ACC112 (cell line): ENCODE measurements at regions not wholly inside any gene's neighbourhood (a gene's known extent, or its start where the extent isn't known, plus 50 kb on each side); places are given as distances from the start of the nearest gene placed in this dataset.

Experiments
- H2AFZ ChIP-seq: fragments of 200-600 bp; sonication (generic); one replicate; pipeline ENCODE4 v1.6.0; 2017; ENCODE audit warnings: antibody characterized with exemption, low read length; ENCODE audit not compliant: unreplicated experiment
- H3K27ac ChIP-seq: fragments of 200-600 bp; sonication (generic); 2 replicates; pipeline ENCODE4 v1.5.1; 2014; ENCODE audit warnings: low read depth, mild to moderate bottlenecking, antibody characterized with exemption, low read length, moderate library complexity
- H3K27me3 ChIP-seq: fragments of 200-600 bp; sonication (generic); 2 replicates; pipeline ENCODE4 v1.6.1; 2014; ENCODE audit warnings: mild to moderate bottlenecking, antibody characterized with exemption, low read length, moderate library complexity, mixed read lengths; ENCODE audit not compliant: insufficient read depth
- H3K36me3 ChIP-seq: fragments of 200-600 bp; sonication (generic); 2 replicates; pipeline ENCODE4 v1.6.1; 2016; ENCODE audit warnings: mild to moderate bottlenecking, antibody characterized with exemption, low read length, moderate library complexity, mixed read lengths; ENCODE audit not compliant: insufficient read depth
- H3K4me1 ChIP-seq: fragments of 200-600 bp; sonication (generic); one replicate; pipeline ENCODE4 v1.6.1; 2016; ENCODE audit warnings: low read length, mixed read lengths; ENCODE audit not compliant: insufficient read depth, unreplicated experiment, control insufficient read depth
- H3K4me3 ChIP-seq: fragments of 200-600 bp; sonication (generic); 2 replicates; pipeline ENCODE4 v1.5.1; 2014; ENCODE audit warnings: mild to moderate bottlenecking, low read depth, low read length
- H3K79me2 ChIP-seq: fragments of 200-600 bp; sonication (generic); one replicate; pipeline ENCODE4 v1.6.0; 2016; ENCODE audit warnings: low read length; ENCODE audit not compliant: control insufficient read depth, unreplicated experiment, insufficient read depth

- Histone ChIP-seq H2AFZ (no peak overlapping the region), H3K4me1 (no peaks in the 10 kb centered on the region), H3K79me2 (no peaks in the 10 kb centered on the region), H3K27me3 (no peaks in the 10 kb centered on the region), H3K4me3 (no peak overlapping the region), H3K36me3 (no peaks in the 10 kb centered on the region), H3K27ac (no peak overlapping the region)
These were observed 111.8 kb upstream of the CNTNAP2 start for GRCh38 chr7:146004805-146005204.

DNA sequence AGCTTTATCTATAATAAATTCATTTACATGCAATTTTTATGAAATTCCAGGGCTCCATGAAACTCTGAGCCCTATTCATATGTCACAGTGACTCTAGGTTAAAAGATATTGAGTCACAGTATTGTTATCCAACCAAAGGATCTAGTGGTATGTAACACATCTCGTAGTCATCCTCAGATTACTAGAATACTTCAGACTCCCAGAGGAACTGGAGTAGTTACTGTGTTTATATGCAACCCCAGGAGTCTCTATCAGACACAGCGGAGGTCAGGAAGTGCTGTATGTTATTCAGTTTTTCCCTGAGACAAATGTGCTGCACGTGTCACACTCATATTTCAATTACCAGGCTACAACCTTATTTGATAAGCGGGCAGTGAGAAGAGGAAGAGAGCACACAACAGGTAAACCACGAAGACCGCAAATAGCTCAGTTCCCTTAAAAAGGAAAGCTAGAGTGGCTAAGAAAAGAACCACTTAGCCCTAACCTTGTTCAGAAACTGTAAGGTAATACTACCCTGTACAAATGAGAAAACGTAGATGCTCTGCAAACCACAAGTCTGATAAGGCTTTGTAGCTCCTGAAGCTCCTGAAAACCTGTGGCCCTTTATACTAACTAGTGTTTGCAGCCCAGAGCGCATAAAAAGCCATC is 114.0 kb upstream of the CNTNAP2 start:
- Histone ChIP-seq H3K27me3 (no peaks in the 10 kb centered on the region), H3K36me3 (no peaks in the 10 kb centered on the region), H3K79me2 (no peaks in the 10 kb centered on the region), H3K27ac (no peak overlapping the region), H3K4me3 (no peak overlapping the region), H2AFZ (no peak overlapping the region), H3K4me1 (no peaks in the 10 kb centered on the region)

DNA sequence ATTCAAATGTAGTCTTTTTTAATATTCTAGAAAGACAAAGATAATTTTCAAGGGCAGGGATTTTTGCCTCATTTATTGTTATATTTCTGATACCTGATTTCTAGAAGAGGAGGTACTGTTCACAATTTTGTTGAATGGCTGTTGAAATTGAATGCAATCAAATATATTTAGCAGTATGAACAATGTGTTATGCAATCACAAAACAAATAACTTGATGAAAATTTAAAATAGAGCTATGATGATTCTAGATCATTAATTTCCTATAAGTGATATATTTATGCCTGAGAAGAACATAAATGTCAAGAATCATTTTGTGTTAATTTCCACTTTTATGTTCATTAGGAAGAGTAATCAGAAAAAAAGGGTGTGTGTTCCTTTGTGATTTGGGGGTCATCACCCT is 114.6 kb upstream of the CNTNAP2 start:
- H3K79me2 ChIP-seq: no peaks in the 10 kb centered on the region
- H2AFZ ChIP-seq: no peak overlapping the region

DNA sequence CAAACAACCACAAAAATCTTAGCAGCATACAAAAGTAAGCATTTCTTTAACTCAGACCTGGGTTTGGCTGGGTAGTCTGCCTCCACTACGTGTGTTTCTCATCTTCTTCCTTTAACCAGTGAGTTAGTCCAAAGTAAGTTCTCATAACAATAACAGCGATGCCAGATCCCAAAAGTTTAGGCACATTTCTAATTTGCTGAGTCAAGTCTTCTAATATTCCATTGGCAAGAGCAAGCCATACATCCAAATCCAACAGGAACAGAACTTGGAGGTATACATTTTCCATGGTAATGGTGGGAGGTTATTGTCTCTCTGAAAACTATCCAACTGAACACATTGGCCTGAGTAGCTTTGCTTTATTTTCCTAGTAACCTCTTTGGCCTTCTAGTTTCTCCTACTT is 115.7 kb upstream of the CNTNAP2 start:
- Histone ChIP-seq H3K36me3 (no peaks in the 10 kb centered on the region), H3K79me2 (no peaks in the 10 kb centered on the region), H3K27me3 (no peaks in the 10 kb centered on the region), H3K4me1 (no peaks in the 10 kb centered on the region), H3K27ac (no peak overlapping the region), H2AFZ (no peak overlapping the region), H3K4me3 (no peak overlapping the region)

More for the DNA sequence above, 114.6 kb upstream of the CNTNAP2 start:
- no peak overlapping the region for H3K4me3 ChIP-seq
- no peaks in the 10 kb centered on the region for H3K4me1 ChIP-seq
- no peaks in the 10 kb centered on the region for H3K36me3 ChIP-seq
- H3K27ac ChIP-seq: no peak overlapping the region
- H3K27me3 ChIP-seq: no peaks in the 10 kb centered on the region

DNA sequence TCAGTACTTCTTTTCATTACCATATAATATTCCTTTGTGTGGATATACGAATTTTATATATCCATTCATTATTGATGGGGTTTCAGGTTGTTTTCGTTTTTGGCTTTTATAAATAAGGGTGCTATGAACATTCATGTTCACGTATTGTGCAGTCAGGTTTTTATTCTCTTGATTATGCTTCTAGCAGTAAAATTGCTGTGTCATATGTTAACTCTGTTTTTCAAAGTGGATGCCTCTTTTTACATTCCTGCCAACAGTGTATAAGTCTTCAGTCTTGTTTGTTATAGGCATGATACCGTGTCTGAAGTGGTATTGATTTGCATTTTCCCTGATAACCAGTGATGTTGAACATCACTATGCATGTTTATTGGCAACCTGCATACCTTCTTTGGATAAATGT is 127.1 kb upstream of the CNTNAP2 start:
- no peaks in the 10 kb centered on the region for H3K27me3 ChIP-seq
- no peaks in the 10 kb centered on the region for H3K79me2 ChIP-seq
- no peaks in the 10 kb centered on the region for H3K36me3 ChIP-seq
- H2AFZ ChIP-seq: no peak overlapping the region
- no peak overlapping the region for H3K4me3 ChIP-seq
- H3K4me1 ChIP-seq: no peaks in the 10 kb centered on the region
- no peak overlapping the region for H3K27ac ChIP-seq

GRCh38 chr7:145986248-145986874 is 130.2 kb upstream of the CNTNAP2 start:
- no peaks in the 10 kb centered on the region for H3K4me1 ChIP-seq
- no peaks in the 10 kb centered on the region for H3K79me2 ChIP-seq
- no peak overlapping the region for H2AFZ ChIP-seq
- no peak overlapping the region for H3K27ac ChIP-seq
- no peak overlapping the region for H3K4me3 ChIP-seq
- no peaks in the 10 kb centered on the region for H3K27me3 ChIP-seq
- no peaks in the 10 kb centered on the region for H3K36me3 ChIP-seq

- Histone ChIP-seq H2AFZ (no peak overlapping the region), H3K27me3 (no peaks in the 10 kb centered on the region), H3K36me3 (no peaks in the 10 kb centered on the region), H3K4me1 (no peaks in the 10 kb centered on the region), H3K79me2 (no peaks in the 10 kb centered on the region), H3K27ac (no peak overlapping the region), H3K4me3 (no peak overlapping the region)
These were observed 137.8 kb upstream of the CNTNAP2 start for GRCh38 chr7:145978769-145979168.

DNA sequence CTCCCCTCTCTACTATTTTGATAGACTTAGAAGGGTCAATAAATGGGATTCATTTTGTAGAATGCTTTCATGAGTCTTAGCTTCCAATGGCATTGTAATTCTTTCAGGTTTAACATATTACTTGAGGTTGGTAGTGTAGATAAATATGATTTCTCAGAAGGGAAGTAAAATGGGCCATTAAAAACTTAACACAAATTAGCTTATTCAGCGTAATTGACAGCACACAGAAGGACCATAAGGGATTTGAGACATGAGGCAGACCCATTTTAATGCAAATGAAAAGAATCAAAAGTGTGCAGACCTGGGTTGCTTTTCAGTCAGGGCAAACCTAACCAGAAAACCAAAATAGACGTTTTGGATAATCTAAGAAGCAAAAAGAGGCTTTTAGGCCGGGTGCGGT is 156.6 kb upstream of the CNTNAP2 start:
- Histone ChIP-seq H3K4me3 (no peak overlapping the region), H3K4me1 (no peaks in the 10 kb centered on the region), H2AFZ (no peak overlapping the region), H3K27me3 (no peaks in the 10 kb centered on the region), H3K27ac (no peak overlapping the region), H3K36me3 (no peaks in the 10 kb centered on the region), H3K79me2 (no peaks in the 10 kb centered on the region)

DNA sequence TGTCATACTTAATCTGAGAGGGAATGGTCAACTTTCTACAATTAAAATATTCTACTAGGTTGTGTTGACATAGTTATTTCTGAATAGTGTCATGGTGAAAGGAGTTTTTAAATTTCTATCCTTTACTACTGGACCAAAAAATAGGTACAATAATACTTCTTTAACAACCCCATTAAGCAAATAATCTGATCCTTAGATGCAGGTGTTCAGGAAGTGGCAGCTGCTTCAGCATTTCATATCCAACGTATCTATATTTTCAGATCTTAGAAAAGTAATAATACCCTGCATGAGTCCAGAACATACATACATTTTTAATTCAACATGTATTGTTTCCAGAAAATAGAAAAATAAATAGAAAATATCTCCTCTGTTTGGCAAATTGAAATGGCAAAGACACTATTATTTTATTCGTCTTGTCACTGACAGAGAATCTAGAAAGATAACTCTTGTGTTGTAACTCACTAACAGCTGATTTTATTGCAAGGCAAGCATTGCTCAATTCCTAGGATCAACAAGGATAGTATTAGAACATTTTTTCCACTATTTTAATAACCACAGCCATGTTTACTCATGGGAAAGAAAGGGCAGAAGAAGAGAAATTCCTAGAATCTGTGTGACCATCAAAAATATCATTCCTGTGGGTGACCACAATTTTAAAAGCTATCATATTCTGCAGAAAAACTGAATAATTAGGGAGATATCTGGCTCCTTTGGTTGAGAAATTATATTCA is 159.3 kb upstream of the CNTNAP2 start:
- Histone ChIP-seq H3K27ac (no peak overlapping the region), H3K4me1 (no peaks in the 10 kb centered on the region), H3K4me3 (no peak overlapping the region), H2AFZ (no peak overlapping the region), H3K36me3 (no peaks in the 10 kb centered on the region), H3K79me2 (no peaks in the 10 kb centered on the region), H3K27me3 (no peaks in the 10 kb centered on the region)

DNA sequence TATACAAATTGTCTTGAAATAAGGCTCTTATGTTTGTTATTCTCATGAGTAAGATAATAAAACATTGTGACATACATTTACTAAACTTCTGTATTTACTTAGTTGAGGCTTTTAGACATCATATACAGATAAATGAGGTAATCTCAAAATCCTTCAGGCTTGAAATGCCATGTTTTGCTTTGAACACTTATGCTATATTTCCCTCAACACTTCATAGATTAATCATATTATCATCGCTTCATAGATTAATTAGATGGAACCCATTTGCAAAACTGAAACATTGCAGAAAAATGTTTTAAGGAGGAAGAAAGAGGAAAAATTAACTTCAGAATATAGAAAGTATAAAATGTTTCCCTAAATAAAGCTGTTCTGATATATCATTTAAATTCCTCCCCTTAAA is 165.0 kb upstream of the CNTNAP2 start:
- Histone ChIP-seq H3K79me2 (no peaks in the 10 kb centered on the region), H2AFZ (no peak overlapping the region), H3K4me1 (no peaks in the 10 kb centered on the region), H3K27ac (no peak overlapping the region), H3K27me3 (no peaks in the 10 kb centered on the region), H3K36me3 (no peaks in the 10 kb centered on the region), H3K4me3 (no peak overlapping the region)

- Histone ChIP-seq H3K79me2 (no peaks in the 10 kb centered on the region), H3K4me3 (no peak overlapping the region), H3K27me3 (no peaks in the 10 kb centered on the region), H3K27ac (no peak overlapping the region), H3K4me1 (no peaks in the 10 kb centered on the region), H3K36me3 (no peaks in the 10 kb centered on the region), H2AFZ (no peak overlapping the region)
These were observed 187.7 kb upstream of the CNTNAP2 start for GRCh38 chr7:145928937-145929336.
